ENCODE measurements at regions not wholly inside any gene's neighbourhood (a gene's known extent, or its start where the extent isn't known, plus 50 kb on each side); places are given as distances from the start of the nearest gene placed in this dataset.

GRCh38 chr9:108163321-108164005 lies 673.9 kb upstream of the KLF4 start:
- Histone ChIP-seq H3K4me3 (ENCODE audit: severe bottlenecking) (no peak overlapping the region), H3K27ac (ENCODE audit: poor library complexity, severe bottlenecking) (no peak overlapping the region), H3K4me1 (ENCODE audit: insufficient read depth, poor library complexity, severe bottlenecking) (no peaks in the 10 kb centered on the region), H3K27me3 (ENCODE audit: insufficient read depth, poor library complexity, severe bottlenecking) (no peaks in the 10 kb centered on the region), H3K9me3 (ENCODE audit: severe bottlenecking) (no peaks in the 10 kb centered on the region), H3K36me3 (ENCODE audit: low read depth) (no peaks in the 10 kb centered on the region)
- no peak for DNase-seq (ENCODE audit: low spot score)
- no peak for TF ChIP-seq CTCF (IDR thresholded peaks at IDR 0.05; ENCODE audit: poor library complexity, severe bottlenecking)
- ATAC-seq (ENCODE audit: low read depth) = no peak

GRCh38 chr9:108162664-108163063 lies 673.1 kb upstream of the KLF4 start:
- TF ChIP-seq CTCF (IDR thresholded peaks at IDR 0.05; ENCODE audit: poor library complexity, severe bottlenecking) = no peak
- Histone ChIP-seq H3K9me3 (ENCODE audit: severe bottlenecking) (no peaks in the 10 kb centered on the region), H3K36me3 (ENCODE audit: low read depth) (no peaks in the 10 kb centered on the region), H3K27me3 (ENCODE audit: insufficient read depth, poor library complexity, severe bottlenecking) (no peaks in the 10 kb centered on the region), H3K4me1 (ENCODE audit: insufficient read depth, poor library complexity, severe bottlenecking) (no peaks in the 10 kb centered on the region), H3K27ac (ENCODE audit: poor library complexity, severe bottlenecking) (no peak overlapping the region), H3K4me3 (ENCODE audit: severe bottlenecking) (no peak overlapping the region)
- no peak for DNase-seq (ENCODE audit: low spot score)
- no peak for ATAC-seq (ENCODE audit: low read depth)

- Histone ChIP-seq H3K4me3 (ENCODE audit: severe bottlenecking) (no peak overlapping the region), H3K27me3 (ENCODE audit: insufficient read depth, poor library complexity, severe bottlenecking) (no peaks in the 10 kb centered on the region), H3K9me3 (ENCODE audit: severe bottlenecking) (no peaks in the 10 kb centered on the region), H3K4me1 (ENCODE audit: insufficient read depth, poor library complexity, severe bottlenecking) (peaks cover 5% of the 10 kb centered on the region), H3K36me3 (ENCODE audit: low read depth) (no peaks in the 10 kb centered on the region), H3K27ac (ENCODE audit: poor library complexity, severe bottlenecking) (no peak overlapping the region)
- ATAC-seq (ENCODE audit: low read depth) = no peak
- TF ChIP-seq CTCF (IDR thresholded peaks at IDR 0.05; ENCODE audit: poor library complexity, severe bottlenecking) = no peak
- DNase-seq (ENCODE audit: low spot score) = no peak
These were observed 671.9 kb upstream of the KLF4 start for GRCh38 chr9:108161503-108161902.

GRCh38 chr9:108160706-108161355 lies 671.3 kb upstream of the KLF4 start:
- Histone ChIP-seq H3K36me3 (ENCODE audit: low read depth) (no peaks in the 10 kb centered on the region), H3K4me3 (ENCODE audit: severe bottlenecking) (no peak overlapping the region), H3K27ac (ENCODE audit: poor library complexity, severe bottlenecking) (no peak overlapping the region), H3K9me3 (ENCODE audit: severe bottlenecking) (no peaks in the 10 kb centered on the region), H3K4me1 (ENCODE audit: insufficient read depth, poor library complexity, severe bottlenecking) (peaks cover 11% of the 10 kb centered on the region), H3K27me3 (ENCODE audit: insufficient read depth, poor library complexity, severe bottlenecking) (no peaks in the 10 kb centered on the region)
- DNase-seq (ENCODE audit: low spot score) (no peak), ATAC-seq (ENCODE audit: low read depth) (no peak)
- no peak for TF ChIP-seq CTCF (IDR thresholded peaks at IDR 0.05; ENCODE audit: poor library complexity, severe bottlenecking)

DNA sequence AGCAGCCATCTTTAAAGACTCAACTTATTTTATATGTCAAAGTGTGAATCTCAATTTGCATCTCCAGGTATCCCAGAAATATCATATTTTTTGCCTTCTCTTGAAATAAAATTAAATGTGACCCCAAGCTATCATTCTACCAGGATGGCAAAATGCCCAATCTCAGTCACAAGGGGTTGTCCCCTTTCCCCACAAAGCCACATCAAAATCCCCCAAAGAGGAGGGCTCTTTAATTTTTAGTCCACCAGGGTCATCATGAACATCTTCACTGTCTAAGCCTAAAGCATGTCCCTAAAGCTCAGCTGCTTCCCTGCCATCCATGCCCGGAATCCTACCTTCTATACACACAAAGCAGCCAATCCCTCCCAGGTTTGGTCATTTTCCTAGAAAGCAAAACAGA lies 670.5 kb upstream of the KLF4 start:
- Histone ChIP-seq H3K27ac (ENCODE audit: poor library complexity, severe bottlenecking) (no peak overlapping the region), H3K27me3 (ENCODE audit: insufficient read depth, poor library complexity, severe bottlenecking) (no peaks in the 10 kb centered on the region), H3K4me3 (ENCODE audit: severe bottlenecking) (no peak overlapping the region), H3K4me1 (ENCODE audit: insufficient read depth, poor library complexity, severe bottlenecking) (peaks cover 15% of the 10 kb centered on the region), H3K9me3 (ENCODE audit: severe bottlenecking) (no peaks in the 10 kb centered on the region), H3K36me3 (ENCODE audit: low read depth) (no peaks in the 10 kb centered on the region)
- ATAC-seq (ENCODE audit: low read depth) (no peak), DNase-seq (ENCODE audit: low spot score) (no peak)
- TF ChIP-seq CTCF (IDR thresholded peaks at IDR 0.05; ENCODE audit: poor library complexity, severe bottlenecking) = no peak

Measured in RWPE2 (cell line).